AG08395 (cell line): ENCODE measurements at regions not wholly inside any gene's neighbourhood (a gene's known extent, or its start where the extent isn't known, plus 50 kb on each side); places are given as distances from the start of the nearest gene placed in this dataset.
"Not testable (repeated sequence)": the region's sequence is repeated elsewhere in the genome, so short reads cannot be mapped to it uniquely, and the experiment has no call there.

Experiments used
- DNase-seq: peaks from one replicate; pipeline ENCODE4 v3.0.0; 2012; ENCODE audit warnings: mixed read lengths, low spot score

- no peak for DNase-seq
Measured at GRCh38 chr12:63406781-63407180, 255.8 kb upstream of the AVPR1A start.

DNA sequence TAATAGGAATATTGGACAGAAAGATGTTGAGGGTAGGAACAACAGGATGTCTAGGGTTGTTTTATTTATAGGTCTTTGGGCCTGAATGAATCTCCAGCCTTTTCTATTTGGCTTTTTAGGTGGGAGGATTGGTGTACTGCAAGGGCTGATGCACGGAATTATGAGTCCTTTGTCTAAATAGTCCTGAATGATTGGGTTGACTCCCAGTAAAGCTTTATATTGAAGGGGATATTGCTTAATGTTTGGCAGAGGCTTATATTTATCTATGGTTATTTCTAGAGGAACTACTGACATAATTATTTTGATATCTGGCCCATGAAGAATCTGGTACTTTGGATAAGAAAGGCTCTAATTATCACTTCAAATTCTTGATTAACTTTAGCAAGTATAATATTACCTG lies 253.6 kb upstream of the AVPR1A start:
- DNase-seq = no peak

- DNase-seq = no peak
Measured at GRCh38 chr12:63403256-63403655, 252.3 kb upstream of the AVPR1A start.

- DNase-seq = no peak
Measured at GRCh38 chr12:63400718-63401117, 249.7 kb upstream of the AVPR1A start.

DNA sequence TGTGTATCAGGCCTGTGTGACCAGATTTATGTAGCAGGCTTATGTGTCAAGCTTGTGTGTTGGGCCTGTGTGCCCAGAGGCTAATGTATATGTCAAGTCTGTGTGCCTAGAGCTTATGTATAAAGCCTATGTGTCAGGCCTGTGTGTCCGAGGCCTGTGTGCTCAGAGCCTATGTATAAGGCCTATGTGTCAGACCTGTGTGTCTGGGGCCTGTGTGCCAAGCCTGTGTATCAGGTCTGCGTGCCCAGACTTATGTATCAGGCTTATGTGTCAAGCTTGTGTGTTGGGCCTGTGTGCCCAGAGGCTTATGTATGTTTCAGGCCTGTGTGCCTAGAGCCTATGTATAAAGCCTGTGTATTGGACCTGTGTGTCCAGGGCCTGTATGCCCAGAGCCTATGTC lies 249.3 kb upstream of the AVPR1A start:
- no peak for DNase-seq

GRCh38 chr12:63397807-63398206 lies 246.8 kb upstream of the AVPR1A start:
- no peak for DNase-seq

DNA sequence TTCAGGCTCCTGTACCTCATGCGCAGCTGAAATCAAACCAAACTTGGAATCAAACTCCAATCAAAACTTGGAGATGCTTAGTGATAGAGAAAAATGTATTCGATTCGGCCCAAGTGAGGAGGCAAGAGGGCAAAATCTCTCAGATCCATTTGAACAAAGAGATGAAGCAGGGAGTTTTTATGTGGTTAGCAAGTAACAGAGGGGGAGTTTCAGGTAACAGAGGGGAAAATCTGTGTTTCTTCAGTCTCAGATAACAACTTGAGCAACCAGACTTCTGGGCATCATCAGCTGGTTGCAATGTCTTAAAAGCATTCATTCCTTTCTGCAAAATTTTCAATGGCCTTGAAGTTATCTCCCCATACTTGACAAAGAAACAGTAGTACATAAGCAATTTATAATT lies 245.1 kb upstream of the AVPR1A start:
- no peak for DNase-seq

DNA sequence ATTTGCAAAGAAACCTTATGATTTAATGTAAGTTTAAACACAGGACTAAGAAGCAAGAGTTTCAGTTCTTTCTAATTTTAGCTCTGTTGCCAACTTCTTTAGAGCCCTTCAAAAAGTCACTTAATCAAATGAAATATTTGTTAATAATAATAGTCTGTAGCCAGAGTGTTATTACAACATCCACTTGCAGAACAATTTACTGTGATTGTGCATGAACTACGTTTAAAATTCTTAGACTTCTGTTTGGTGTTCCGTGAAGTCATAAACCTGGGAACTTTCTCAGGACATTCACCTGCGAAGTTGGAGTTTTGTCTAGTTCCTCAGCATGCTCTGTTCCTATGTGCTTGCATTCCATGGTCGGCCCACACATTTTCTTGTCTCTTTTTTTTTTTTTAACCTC lies 244.0 kb upstream of the AVPR1A start:
- no peak for DNase-seq

- no peak for DNase-seq
Measured at GRCh38 chr12:63394349-63394748, 243.3 kb upstream of the AVPR1A start.

DNA sequence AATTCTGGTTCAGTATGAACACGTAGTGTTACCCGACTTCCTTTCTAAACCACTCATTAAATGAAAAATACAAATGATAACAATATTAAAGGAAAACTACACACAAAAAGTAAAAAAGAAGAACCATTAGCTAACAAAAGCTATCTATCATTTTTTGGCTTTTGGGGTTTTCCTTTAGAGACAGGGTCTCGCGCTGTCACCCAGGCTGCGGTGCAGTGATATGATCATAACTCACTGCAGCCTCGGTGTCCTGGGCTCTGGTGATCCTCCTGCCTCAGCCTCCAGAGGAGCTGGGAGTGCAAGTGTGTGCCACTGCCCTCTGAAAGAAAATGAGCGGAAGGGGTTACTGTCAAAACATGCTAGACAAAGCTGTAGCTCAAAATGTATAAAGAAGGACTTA lies 238.2 kb upstream of the AVPR1A start:
- DNase-seq = no peak

GRCh38 chr12:63387771-63388170 lies 236.8 kb upstream of the AVPR1A start:
- no peak for DNase-seq

- no peak for DNase-seq
Measured at GRCh38 chr12:63382930-63383329, 231.9 kb upstream of the AVPR1A start.

DNA sequence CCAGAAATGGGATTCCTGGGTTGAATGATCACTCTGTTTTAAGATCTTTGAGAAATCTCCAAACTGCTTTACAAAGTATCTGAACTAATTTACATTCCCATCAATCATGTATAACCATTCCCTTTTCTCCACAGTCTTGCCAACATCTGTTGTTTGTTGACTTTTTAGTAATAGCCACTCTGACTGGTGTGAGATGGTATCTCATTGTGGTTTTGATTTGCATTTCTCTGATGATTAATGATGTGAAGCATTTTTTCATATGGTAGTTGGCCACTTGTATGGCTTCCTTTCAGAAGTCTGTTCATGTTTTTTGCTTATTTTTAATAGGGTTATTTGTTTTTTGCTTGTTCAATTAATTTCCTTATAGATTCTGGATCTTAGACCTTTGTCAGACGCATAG lies 211.8 kb upstream of the AVPR1A start:
- no peak for DNase-seq

- DNase-seq = no peak
Measured at GRCh38 chr12:63362166-63362565, 211.2 kb upstream of the AVPR1A start.

- DNase-seq = no peak
Measured at GRCh38 chr12:63354969-63355368, 204.0 kb upstream of the AVPR1A start.

GRCh38 chr12:63353559-63353958 lies 202.6 kb upstream of the AVPR1A start:
- DNase-seq = no peak

- no peak for DNase-seq
Measured at GRCh38 chr12:63351370-63351769, 200.4 kb upstream of the AVPR1A start.

GRCh38 chr12:63348556-63348955 lies 197.6 kb upstream of the AVPR1A start:
- no peak for DNase-seq

DNA sequence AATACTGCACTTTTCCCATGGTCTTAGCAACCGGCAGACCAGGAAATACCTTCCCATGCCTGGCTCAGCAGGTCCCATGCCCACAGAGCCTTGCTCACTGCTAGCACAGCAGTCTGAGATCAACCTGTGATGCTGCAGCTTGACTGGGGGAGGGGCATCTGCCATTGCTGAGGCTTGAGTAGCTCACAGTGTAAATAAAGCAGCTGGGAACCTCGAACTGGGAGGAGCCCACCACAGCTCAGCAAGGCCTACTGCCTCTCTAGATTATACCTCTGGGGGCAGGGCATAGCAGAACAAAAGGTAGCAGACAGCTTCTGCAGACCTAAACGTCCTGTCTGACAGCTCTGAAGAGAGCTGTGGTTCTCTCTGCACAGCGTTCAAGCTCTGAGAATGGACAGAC lies 186.2 kb upstream of the AVPR1A start:
- DNase-seq = not testable (repeated sequence)

- no peak for DNase-seq
Measured at GRCh38 chr12:63326260-63326659, 175.3 kb upstream of the AVPR1A start.

DNA sequence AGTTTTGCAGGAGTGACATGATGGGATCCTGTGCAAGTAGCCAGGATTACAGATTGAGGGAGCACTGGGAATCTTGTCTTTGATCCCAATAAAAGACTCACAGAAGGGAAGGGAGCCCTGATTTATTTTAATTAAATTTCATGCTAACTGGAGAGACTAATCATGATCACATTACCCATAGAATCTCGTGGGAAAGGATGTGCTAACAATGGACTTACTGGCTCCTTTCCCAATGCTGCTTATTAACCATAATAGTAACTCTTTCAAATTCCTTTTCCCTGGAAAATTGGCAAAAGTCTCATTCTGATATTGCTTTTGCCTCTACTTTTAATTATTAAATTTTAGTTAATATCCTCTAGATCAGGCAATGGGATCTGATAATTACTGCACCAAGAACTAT lies 174.8 kb upstream of the AVPR1A start:
- DNase-seq = no peak

DNA sequence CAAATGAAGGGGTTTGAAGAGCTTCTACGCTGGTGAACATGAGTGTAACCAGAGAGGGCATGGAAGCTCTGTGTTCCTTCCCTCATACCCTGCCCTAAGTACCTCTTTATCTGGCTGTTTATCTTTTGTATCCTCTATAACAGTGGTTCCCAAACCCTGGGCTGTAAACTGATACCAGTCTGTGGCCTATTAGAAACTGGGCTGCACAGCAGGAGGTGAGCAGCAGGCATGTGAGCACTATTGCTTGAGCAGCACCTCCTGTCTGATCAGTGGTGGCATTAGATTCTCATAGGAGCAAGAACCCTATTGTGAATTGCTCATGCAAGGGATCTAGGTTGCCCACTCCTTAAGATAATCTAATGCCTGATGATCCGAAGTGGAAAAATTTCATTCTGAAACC lies 172.9 kb upstream of the AVPR1A start:
- DNase-seq = no peak

DNA sequence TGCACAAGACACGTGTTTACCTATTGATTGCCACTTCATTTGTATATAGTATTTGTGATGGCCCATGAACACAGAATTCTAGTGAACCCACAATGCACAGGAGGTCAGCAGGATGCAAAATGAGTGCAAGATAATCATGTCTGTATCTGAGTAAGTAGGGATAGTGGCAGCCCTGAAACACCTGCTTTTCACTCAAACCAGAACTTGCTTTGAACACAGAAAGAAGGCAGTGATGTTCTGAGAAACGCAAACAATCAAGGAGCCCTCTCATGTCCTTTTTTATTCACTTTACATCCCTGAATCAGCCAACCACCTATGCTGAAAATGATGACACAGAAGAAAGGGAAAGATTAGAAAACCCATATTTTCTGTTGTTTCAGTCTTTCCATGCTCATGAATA lies 170.4 kb upstream of the AVPR1A start:
- DNase-seq = no peak

DNA sequence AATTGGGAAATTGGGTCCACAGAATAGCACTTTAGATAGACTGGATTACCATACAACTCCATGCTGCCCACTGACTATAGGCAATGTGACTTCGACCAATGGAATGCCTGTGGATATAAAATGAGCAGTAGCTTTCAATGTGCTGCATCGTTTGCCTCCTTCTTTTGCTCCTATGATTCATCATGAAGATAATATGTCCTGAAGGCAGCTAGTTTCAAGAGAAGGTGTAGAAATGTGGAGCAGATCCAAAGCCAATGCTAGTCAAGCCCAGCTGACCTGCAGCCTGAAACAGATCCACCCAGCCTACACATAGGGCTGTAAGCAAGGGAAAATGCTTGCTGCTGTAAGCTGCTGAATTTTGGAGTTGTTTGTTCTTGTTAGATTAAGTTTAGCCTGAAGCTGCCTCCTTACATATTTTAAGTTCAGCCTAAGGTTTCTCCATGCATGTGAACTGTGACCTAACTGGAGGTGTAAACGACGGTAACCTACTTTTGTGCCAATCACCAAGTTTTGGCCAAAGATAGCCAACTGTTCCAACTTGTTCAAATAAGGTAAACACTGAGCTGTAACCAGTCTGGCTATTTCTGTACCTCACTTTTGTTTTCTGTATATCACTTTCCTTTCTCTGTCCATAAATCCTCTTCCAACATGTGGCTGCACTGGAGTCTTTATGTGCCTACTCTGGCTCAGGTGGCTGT lies 169.1 kb upstream of the AVPR1A start:
- DNase-seq = no peak

GRCh38 chr12:63319386-63319785 lies 168.4 kb upstream of the AVPR1A start:
- no peak for DNase-seq
